NCI-H1092 (cell line): ENCODE measurements at regions not wholly inside any gene's neighbourhood (a gene's known extent, or its start where the extent isn't known, plus 50 kb on each side); places are given as distances from the start of the nearest gene placed in this dataset.
A peak's percentile ranks its signal among the peaks of the same experiment; 100 is the strongest.

Source experiments
- DNase-seq: peaks from one replicate; lab custom pipeline; 2025; lab: John Stamatoyannopoulos, UW

DNA sequence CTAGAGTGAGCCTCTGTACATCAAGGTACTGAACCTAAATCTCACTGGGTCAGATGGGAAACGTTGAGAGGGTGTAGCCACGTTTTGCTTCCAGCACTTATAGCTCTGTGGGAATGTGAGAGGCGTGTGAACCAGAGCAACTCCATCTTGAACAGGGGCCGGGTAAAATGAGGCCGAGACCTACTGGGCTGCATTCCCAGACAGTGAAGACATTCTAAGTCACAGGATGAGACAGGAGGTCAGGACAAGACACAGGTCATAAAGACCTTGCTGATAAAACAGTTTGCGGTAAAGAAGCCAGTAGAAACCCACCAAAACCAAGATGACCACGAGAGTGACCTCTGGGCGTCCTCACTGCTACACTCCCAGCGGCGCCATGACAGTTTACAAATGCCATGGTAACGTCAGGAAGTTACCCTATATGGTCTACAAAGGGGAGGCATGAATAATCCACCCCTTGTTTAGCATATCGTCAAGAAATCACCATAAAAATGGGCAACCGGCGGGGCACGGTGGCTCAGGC lies 63.4 kb upstream of the NCOR2 start:
- DNase-seq, result no peak

DNA sequence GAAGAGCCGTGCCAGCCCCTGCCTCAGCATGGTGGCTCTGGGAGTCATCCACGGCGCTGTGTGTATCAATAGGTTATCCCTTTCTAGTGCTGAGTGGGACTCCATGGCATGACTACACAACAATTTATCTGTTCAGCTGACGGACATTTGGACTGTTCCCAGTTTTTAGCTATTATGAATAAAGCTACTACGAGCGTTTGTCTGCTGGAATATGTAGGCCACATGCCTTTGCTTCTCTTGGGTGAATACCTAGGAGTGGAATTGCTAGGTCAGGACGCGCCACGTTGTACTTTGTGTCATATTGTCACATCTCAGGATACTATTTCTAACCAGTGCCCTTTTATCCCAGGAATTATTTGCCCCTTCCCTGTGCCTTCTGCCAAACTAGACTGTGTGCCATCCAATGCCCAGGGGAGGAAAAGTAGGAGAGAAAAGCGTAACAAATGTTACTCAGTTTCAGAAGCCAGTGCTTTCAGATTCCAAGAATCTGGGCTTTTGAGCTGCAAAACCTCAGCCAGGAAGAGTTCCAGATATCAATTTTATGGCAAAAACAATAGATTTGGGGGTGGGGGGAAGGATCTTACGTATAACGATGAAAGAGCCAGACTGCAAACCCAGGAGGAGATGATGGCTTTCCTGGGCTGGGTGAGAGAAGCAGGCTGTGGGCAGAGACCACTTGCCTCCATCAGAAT lies 62.5 kb upstream of the NCOR2 start:
- no peak for DNase-seq

DNA sequence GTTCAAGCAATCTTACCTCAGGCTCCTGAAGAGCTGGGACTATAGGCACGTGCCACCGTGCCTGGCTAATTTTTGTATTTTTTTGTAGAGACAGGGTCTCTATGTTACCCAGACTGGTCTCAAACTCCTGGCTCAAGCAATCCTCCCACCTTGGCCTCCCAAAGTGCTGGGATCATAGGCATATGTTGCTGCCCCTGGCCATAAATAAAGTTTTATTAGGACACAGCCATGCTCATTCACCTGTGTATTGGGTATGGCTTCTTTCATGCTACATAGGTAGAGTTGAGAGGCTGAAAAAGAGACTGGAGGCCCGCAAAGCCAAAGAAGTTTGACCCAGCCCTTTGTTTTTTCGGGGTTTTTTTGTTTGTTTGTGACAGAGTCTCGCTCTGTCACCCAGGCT lies 61.7 kb upstream of the NCOR2 start:
- no peak for DNase-seq

DNA sequence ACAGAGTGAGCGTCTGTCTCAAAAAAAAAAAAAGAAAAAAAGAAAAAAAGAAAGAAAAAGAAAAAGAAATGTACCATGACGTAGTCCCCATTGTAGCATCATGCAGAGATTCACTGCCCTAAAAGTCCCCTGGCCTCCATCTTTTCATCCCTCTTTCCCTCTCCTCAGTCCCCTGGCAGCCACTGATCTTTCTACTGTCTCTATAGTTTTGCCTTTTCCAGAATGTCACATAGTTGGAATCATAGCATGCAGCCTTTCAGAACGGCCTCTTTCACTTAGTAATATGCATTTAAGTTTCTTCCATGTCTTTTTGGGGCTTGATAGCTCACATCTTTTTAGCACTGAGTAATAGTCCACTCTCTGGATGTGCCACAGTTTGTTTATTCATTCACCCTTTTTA lies 60.5 kb upstream of the NCOR2 start:
- no peak for DNase-seq

DNA sequence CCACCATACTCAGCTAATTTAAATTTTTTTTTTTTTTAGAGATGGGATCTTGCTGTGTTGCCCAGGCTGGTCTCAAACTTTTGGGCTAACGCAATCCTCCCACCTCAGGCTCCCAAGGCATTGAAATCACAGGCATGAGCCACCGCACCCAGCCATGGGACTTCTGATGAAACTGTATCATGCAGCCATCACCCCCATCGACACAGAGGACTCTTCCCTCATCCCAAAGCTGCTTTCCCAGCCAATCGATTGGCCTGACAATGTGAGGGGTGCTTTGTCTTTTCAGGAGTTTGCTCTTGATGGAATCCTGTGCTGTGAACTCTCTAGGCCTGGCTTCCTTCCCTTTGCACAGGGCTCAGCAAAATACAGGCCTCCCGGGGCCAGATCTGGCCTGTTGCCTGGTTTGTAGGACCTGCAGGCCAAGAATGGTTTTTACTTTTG lies 59.6 kb upstream of the NCOR2 start:
- no peak for DNase-seq

DNA sequence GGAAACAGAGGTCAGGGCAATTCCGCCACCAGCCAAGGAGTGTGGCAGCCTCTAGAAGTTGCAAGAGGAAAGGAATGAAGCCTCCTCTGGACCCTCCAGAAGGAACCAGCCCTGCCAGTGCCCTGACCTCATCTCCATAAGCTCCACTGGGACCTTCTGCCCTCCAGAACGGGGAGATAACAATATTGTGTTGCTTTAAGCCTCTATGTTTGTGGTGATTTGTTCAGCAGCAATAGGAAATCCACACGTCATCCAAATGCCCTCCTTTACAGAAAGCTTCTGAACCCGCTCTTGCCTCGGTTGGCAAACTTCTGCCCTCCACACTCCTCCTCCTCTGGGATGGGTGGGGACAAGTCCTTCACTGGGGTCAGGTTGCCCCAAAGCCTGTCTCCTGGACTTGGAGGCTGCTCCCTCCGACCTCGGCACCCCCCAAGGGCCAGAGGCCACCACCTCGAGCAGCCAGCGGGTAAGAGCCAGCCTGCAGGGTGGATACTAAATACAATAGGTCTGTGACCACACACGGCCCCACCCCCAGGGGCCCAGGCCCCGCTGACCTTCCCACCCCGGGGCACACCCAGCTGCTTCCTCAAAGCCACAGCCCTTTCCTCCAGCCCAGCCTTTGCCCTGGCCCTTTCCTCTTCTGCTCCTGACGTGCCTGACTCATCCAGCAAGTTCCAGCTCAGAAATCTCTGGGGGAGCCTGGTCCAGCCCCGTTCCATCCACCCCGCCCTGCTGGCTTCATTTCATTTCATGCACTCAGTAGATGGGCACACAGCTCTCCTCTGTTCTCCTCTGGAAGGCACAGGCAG lies 58.7 kb upstream of the NCOR2 start:
- no peak for DNase-seq

DNA sequence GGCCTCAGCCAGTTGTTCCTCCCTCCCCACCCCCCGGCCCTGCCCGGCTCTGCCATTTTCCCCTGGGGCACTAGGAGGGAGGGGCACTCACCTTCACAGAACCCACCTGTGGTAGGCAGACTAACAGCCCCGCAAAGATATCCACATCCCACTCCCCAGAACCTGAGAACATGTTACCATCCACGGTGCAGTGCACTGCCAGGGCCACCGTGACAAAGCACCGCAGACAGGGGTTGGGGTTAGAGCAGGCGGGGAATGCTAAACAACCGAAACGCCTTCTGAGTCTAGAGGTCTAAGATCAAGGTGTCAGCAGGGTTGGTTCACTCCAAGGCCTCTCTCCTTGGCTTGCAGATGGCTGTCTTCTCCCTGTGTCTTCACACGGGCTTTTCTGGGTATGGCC lies 57.4 kb upstream of the NCOR2 start:
- no peak for DNase-seq

DNA sequence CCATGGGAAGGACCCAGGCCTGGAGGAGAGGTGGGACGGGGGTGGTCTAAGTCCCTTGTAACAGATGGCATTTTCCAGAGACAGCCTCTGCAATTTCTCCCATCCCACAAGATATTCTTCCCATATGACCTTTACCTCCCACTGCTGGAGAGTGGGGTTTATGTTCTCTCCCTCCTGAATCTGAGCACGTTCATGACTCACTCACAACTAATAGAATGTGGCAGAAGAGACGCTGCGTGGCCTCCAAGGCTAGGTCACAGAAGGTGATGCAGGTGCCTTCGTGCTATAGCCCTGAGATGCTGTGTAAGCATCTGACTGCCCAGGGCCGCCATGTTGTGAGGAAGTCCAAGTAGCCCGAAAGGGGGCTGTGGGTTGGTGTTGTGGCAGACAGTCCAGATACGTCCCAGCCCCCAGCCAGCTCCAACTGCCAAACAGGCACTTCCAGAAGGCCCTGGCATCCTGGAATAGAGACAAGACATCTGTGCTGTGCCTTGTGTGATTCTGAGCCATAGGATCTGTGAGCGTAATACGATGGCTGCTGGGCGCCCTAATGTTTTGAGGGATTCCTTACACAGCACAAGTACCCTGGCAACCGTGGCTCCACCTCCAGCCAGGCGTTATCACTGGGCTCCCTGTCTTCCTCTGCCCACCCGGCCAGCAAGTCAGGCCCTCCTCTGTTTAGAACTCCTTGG lies 56.1 kb upstream of the NCOR2 start:
- DNase-seq, result no peak

DNA sequence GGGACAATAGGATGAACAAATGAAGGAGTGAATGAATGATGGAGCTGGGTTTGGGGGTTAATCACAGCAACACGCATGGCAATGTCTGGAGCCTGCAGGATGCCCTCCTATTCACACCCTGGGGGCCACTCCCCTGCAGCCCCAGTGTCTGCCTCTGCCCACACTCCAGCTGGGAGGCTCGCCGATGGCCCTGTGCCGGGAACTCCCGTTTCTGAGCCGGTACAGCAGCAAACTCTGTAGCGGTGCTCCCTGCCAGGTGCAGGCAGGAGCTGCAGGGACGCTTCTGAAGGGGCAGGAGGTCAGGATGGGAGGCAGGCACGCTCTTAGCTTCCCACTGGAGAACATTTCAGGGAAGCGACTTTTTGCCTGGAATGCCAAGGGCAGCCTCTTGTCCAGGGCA lies 55.4 kb upstream of the NCOR2 start:
- no peak for DNase-seq

DNA sequence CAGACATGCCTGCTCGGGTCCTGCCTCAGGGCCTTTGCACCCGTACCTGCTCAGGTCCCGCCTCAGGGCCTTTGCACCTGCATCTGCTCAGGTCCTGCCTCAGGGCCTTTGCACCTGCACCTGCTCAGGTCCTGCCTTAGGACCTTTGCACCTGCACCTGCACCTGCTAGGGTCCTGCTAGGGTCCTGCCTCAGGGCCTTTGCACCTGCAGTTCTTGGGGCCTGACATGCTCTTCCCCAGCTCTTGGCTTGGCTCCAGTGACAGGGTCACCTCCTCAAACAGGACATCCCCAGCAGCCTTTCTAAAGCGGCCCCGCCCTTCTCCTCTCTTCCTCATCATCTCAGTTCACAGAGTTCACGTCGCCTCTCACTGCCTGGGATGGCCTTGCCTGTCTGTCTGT lies 54.9 kb upstream of the NCOR2 start:
- no peak for DNase-seq

DNA sequence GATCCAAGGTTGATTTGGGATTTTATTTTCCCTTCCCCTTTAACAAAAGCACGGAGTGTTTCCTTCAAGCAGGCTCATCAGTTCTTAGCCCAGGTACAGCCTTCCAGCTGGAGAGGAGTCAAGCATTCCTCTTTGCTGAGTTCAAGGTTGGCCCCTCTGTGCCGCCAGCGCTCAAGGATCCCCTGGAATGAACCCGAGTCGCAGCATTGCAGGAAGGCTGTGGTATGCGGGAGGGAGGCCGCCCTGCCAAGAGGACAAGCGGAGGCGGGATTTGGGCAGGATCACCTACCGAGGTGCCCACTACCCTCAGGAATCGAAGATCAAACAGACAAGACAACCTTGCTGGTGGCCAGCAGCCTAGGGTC lies 53.9 kb upstream of the NCOR2 start:
- no peak for DNase-seq

DNA sequence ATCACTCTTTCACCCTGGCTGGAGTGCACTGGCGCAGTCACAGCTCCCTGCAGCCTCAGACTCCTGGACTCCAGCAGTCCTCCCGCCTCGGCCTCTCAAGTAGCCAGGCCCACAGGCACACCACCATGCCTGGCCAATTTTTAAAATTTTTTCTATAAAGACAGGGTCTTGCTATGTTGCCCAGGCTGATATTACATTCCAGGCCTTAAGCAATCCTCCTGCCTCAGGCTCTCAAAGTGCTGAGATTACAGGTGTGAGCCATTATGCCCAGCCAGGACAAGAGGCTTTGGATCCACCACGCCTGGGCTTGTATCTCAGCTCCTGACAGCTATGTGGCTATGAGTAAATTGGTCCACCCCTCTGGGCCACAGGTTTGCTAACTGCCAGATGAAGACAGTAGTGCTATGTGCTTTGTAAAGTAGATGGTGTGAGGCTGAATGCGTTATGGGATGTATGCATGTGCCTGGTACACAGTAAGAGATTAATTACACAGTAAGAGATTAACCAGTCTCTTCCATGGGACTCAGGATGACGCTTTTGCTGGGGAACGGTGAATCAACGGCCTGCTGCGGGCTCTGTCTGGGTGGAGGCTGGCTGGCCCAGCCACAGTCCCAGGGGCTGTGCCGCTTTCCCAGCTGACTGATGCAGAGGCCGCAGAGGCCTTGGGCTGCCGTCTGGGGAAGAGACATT lies 53.3 kb upstream of the NCOR2 start:
- DNase-seq, result no peak

DNA sequence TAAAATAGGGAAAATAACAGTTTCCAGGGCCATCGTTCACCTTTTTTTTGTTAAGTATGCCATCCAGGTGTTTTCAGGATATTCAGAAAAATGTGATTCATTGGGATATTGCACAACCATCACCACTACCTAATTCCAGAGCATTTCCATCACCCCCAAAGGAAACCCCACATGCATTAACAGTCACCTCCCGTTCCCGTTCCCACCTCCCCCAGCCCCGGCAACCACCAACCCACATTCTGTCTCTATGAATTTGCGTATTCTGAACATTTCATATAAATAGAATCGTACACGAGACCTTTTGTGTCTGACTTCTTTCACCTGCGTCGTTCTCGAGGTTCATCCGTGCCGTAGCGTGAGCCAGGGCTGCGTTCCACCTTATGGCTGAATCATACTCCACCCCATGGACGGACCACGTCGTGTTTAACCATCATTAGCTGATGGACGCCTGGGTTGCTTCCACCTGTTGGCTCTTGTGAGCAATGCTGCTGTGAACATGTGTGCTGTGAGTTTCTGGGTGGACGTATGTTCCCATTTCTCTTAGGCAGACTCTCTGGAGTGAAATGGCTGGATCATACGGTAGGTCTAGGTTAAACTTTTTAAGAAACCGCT lies 51.0 kb upstream of the NCOR2 start:
- DNase-seq, result no peak

DNA sequence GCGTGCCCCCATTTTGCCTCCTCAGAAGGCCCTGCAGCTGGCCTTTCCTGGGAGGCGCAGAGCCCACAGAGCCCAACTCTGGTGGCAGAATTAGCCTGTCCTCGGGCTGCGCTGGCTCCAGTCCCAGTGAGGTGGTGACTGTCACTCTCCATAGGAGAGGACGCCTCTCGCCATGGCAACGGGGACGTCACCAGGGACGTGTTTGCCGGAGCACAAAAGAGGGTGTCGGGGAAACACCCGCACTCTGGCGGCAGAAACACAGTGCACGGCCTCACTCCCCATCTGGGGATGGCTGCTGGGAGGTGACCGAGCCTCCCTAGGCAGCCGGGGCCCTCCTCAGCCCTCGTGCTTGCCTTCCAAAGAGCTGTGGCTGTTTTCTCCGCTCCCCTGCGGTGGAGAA lies 50.2 kb upstream of the NCOR2 start:
- DNase-seq, result peak; percentile 42
